ENCODE measurements at regions not wholly inside any gene's neighbourhood (a gene's known extent, or its start where the extent isn't known, plus 50 kb on each side); places are given as distances from the start of the nearest gene placed in this dataset.

GRCh38 chr18:78245451-78245850 lies 734.2 kb upstream of the SALL3 start:
- TF ChIP-seq, protein P1, sequence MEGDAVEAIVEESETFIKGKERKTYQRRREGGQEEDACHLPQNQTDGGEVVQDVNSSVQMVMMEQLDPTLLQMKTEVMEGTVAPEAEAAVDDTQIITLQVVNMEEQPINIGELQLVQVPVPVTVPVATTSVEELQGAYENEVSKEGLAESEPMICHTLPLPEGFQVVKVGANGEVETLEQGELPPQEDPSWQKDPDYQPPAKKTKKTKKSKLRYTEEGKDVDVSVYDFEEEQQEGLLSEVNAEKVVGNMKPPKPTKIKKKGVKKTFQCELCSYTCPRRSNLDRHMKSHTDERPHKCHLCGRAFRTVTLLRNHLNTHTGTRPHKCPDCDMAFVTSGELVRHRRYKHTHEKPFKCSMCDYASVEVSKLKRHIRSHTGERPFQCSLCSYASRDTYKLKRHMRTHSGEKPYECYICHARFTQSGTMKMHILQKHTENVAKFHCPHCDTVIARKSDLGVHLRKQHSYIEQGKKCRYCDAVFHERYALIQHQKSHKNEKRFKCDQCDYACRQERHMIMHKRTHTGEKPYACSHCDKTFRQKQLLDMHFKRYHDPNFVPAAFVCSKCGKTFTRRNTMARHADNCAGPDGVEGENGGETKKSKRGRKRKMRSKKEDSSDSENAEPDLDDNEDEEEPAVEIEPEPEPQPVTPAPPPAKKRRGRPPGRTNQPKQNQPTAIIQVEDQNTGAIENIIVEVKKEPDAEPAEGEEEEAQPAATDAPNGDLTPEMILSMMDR (conservative IDR thresholded peaks at IDR 0.05 in 1 of 2, IDR thresholded peaks at IDR 0.05 in 1 of 2; ENCODE audit: low read depth in 1 of 2, low read length in 2 of 2), result no peak
- no peak for TF ChIP-seq EZH2 (IDR thresholded peaks at IDR 0.05; ENCODE audit: low read length, missing control alignments)

All from fibroblast of lung (primary cell).